Adrenal gland (tissue), 5 donors: ENCODE measurements at regions not wholly inside any gene's neighbourhood (a gene's known extent, or its start where the extent isn't known, plus 50 kb on each side); places are given as distances from the start of the nearest gene placed in this dataset.

Source experiments
- POLR2A ChIP-seq, 2 donors: fragments of 450-650 bp; IDR thresholded peaks; one replicate each; pipeline ENCODE4 v1.6.1; 2017; ENCODE audit warnings: antibody characterized with exemption in 2 of 2, mild to moderate bottlenecking in 2 of 2, moderate library complexity in 1 of 2
- TF ChIP-seq, protein P1 (sequence below), 6 experiments: fragments of 450-650 bp in 4 of 6; fragments of 200-600 bp in 2 of 6; sonication (generic) in 1 of 6; IDR thresholded peaks; 1 replicate in 5 of 6; 2 replicates in 1 of 6; pipeline versions ENCODE4 v1.5.1 to v1.8.0; 2016 to 2021; ENCODE audit warnings: antibody characterized with exemption in 6 of 6, mild to moderate bottlenecking in 2 of 6, moderate library complexity in 1 of 6
- donor health status: DM: no; HTN: no; CAD: no.

DNA sequence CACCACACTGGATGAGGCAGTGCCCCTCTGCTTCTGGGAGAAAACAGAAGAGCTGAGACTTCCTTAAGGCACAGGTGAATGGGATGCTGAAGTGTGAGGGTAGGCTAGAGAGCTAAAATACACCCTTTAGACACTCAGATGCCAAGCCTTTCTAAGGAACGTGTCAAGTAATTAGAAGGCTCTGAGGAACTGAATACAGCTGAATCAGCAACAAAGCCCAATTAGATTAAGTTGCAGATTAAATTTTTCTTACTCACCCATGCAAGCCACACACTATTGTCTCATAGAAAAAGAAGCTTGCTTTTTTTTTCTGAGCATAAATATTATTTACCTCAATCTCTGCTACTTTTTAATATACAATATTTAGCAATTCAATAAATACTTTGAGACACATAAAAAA is 354.3 kb upstream of the NRG3 start:
- TF ChIP-seq, protein P1, sequence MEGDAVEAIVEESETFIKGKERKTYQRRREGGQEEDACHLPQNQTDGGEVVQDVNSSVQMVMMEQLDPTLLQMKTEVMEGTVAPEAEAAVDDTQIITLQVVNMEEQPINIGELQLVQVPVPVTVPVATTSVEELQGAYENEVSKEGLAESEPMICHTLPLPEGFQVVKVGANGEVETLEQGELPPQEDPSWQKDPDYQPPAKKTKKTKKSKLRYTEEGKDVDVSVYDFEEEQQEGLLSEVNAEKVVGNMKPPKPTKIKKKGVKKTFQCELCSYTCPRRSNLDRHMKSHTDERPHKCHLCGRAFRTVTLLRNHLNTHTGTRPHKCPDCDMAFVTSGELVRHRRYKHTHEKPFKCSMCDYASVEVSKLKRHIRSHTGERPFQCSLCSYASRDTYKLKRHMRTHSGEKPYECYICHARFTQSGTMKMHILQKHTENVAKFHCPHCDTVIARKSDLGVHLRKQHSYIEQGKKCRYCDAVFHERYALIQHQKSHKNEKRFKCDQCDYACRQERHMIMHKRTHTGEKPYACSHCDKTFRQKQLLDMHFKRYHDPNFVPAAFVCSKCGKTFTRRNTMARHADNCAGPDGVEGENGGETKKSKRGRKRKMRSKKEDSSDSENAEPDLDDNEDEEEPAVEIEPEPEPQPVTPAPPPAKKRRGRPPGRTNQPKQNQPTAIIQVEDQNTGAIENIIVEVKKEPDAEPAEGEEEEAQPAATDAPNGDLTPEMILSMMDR (IDR thresholded peaks at IDR 0.05) = no peak
- no peak for TF ChIP-seq POLR2A (IDR thresholded peaks at IDR 0.05)
